ENCODE measurements at regions not wholly inside any gene's neighbourhood (a gene's known extent, or its start where the extent isn't known, plus 50 kb on each side); places are given as distances from the start of the nearest gene placed in this dataset.
"Not testable (repeated sequence)": the region's sequence is repeated elsewhere in the genome, so short reads cannot be mapped to it uniquely, and the experiment has no call there.

DNA sequence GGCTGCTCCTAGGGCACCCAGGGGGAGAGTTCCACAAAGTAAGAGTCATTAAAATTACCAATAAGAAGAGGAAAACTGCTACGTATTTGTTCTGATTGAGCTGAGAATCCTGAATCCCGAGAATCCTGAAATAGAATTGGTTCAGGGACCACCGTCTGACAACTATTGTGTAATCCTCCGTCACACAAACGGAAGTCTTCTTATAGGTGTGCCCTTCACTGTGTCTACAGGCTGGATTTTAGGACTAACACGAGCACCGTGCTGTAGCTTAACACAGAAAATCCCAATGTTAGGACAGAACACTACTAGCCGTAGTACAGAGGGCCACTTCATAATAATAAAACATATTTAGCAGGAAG is 50.6 kb upstream of the RNF182 start:
- no peak for DNase-seq
- peak overlapping the region; percentile 32 for H3K4me3 ChIP-seq
- peaks cover 4% of the 10 kb centered on the region; the same call in 1 of the 2 replicates for H3K9me3 ChIP-seq
- peaks cover 7% of the 10 kb centered on the region; the same call in 1 of the 2 replicates for H3K27me3 ChIP-seq
- no peaks in the 10 kb centered on the region for H3K36me3 ChIP-seq

DNA sequence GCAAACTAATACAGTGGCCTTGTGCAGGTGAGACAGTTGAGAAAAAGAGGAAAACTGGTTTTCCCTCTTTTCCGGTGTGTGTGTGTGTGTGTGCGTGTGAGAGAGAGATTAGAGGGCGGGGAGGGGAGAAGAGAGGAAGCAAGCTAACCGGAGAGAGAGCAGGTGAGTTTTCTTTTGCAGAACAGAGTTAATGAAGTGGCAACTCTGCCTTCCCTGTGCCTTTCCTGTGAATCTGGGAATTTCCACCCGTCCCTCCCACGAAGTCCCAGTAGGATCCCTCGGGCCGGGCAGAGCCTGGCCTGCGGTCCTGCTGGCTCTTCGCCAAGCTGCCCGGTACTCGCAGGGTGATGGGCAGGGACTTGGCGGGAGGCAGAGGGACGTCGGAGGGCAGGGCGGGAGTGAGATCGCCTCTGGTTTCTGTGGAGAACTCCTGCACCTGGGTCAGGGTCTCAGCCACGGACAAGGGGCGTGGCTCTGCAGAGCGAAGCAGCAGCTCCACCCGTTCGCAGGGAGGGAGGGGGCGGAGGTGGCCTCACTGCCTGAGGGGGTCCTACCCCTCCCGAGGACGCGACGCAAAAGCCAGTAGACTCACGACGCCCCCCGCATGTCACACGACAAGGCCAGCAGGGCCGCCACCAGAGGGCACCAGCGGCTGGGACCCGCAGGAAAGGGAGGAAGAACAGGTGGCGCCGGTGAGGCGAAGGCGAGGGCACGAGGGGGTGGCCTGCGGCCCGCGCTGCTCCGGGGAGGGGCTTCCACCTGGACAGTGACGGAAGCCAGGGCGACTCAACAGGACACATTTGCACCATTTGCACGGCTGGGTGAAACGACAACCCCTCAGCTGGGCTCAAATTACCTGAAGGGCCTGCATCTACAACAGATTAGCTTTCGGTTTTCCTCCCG is 51.2 kb upstream of the RNF182 start:
- Histone ChIP-seq H3K36me3 (no peaks in the 10 kb centered on the region), H3K27me3 (peaks cover 7% of the 10 kb centered on the region; the same call in 1 of the 2 replicates), H3K9me3 (peaks cover 4% of the 10 kb centered on the region; the same call in 1 of the 2 replicates), H3K4me3 (peak overlapping the region; percentile 32)
- peak; percentile 68 for DNase-seq

DNA sequence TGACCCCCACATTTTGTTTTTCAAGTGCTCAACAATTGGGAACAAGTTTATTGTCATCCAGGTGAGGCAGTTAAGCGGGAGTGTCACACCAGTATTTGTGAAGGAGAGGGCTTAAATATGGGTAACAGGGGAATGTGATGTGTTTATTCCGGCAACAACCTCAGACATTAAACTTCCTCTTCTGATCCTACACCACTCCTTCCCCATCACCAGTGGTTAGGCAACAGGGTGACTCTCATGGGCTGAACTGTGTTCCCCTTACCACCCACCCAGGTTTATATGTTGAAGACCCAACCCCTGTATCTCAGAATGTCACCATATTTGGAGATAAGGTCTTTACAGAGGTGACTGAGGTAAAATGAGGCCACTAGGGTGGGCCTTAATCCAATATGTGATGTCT is 52.1 kb upstream of the RNF182 start:
- Histone ChIP-seq H3K36me3 (no peaks in the 10 kb centered on the region), H3K9me3 (peaks cover 1% of the 10 kb centered on the region; the same call in 1 of the 2 replicates), H3K4me3 (no peak overlapping the region), H3K27me3 (peaks cover 7% of the 10 kb centered on the region; the same call in 1 of the 2 replicates)
- no peak for DNase-seq

DNA sequence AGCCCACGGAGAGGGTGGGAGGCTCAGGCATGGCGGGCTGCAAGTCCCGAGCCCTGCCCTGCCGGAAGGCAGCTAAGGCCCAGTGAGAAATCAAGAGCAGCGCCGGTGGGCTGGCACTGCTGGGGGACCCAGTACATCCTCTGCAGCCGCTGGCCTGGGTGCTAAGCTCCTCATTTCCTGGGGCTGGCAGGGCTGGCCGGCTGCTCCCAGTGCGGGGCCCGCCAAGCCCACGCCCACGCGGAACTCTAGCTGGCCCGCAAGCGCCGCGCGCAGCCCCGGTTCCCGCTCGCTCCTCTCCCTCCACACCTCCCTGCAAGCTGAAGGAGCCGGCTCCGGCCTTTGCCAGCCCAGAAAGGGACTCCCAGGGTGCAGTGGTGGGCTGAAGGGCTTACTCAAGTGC is 52.7 kb upstream of the RNF182 start:
- not testable (repeated sequence) for H3K4me3 ChIP-seq, DNase-seq, H3K9me3 ChIP-seq, H3K27me3 ChIP-seq, H3K36me3 ChIP-seq

DNA sequence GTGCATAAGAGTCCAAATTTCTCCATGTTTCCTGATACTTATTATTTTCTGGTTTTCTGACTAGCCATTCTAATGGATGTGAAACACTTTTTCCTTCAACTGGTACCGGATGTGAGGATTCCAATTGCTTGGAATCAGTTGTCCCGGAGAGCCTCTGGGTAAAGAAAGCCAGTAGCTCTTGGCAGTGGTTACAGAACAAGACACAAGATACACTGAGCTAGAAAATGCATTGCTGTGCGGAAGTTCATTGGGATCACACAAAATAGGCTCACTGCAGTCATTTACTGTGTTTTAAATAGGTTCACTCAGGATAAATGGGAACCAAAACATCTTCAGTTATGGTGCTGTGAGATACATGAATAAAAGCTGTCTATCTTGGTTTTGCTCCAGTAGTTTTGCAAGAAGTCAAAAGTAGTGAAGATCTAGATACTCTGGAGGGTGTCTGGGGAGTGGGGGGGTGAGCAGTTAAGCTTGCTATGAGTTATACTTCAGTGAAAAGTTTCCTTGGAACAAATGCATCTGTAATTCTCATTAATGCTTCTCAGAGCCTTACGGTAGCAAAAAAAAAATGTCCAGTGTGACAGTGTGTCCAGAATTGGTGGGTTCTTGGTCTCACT is 54.4 kb upstream of the RNF182 start:
- H3K9me3 ChIP-seq, result no peaks in the 10 kb centered on the region
- H3K27me3 ChIP-seq, result peaks cover 11% of the 10 kb centered on the region; the same call in 1 of the 2 replicates
- DNase-seq, result no peak
- H3K4me3 ChIP-seq, result no peak overlapping the region
- no peaks in the 10 kb centered on the region for H3K36me3 ChIP-seq

DNA sequence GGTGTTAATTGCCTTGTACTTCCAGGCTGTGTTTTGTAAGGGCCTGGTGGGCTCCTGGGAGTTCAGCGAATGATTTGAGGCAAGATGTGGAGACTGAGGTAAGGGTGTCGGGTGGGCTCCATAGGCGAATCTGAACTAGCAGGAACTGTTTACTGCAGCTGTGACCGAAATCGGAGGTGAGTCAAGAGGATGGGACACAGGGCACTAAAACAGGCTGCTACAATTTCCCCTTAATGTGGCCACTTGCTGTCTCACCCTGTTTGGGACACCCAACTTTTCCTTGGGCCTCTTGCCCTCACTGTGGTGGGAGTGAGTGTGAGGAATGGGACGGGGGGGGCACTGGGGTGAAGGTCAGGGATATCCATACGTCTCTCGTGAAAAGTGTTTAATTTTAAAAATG is 53.9 kb upstream of the MCUR1 start:
- Histone ChIP-seq H3K9me3 (no peaks in the 10 kb centered on the region), H3K27me3 (peaks cover 11% of the 10 kb centered on the region; the same call in 1 of the 2 replicates), H3K36me3 (no peaks in the 10 kb centered on the region), H3K4me3 (no peak overlapping the region)
- no peak for DNase-seq

DNA sequence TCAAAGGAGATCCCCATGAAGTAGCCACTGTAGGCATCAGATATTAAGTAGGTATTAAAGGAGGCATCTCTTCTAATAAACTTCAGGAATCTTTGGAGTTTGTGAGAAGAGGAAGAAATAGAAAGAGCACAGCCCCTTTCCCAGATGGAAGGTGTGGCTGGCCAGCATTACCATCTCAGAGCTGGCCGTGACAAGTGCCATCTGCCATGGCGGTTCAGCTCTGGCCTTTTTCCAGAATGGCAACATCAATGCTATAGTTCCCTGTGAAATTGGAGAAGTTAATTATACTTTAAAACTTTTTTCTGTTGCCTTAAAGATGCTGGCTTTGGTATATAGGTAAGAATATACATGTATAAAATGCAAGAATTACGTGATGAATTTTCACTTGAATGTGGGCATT is 51.9 kb upstream of the MCUR1 start:
- no peak for DNase-seq

DNA sequence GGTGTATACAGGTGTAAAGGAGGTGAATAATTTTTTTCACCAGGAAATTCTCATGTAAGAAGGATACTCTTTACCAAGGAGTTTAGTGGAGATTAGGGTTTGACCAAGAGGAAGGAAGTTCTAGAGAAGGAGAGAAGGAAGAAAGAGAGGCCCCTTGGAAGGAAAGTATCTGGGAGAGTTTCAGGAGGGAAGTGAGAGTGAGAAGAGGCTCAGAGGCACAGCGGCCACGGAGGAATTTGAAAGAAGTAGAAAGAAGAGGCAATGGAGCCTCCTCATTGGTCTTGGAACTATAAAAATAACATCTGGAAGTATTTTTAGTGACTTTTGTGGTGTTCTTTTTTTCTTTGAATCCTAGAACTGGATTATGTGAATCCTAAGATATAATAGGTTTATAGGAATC is 50.8 kb upstream of the MCUR1 start:
- Histone ChIP-seq H3K9me3 (peaks cover 4% of the 10 kb centered on the region), H3K4me3 (no peak overlapping the region), H3K36me3 (no peaks in the 10 kb centered on the region), H3K27me3 (peaks cover 8% of the 10 kb centered on the region; the same call in 1 of the 2 replicates)
- no peak for DNase-seq

More for the DNA sequence above, 51.9 kb upstream of the MCUR1 start:
- no peak overlapping the region for H3K4me3 ChIP-seq
- no peaks in the 10 kb centered on the region; the same call in 1 of the 2 replicates for H3K9me3 ChIP-seq
- H3K36me3 ChIP-seq, result no peaks in the 10 kb centered on the region
- peaks cover 11% of the 10 kb centered on the region; the same call in 1 of the 2 replicates for H3K27me3 ChIP-seq

DNA sequence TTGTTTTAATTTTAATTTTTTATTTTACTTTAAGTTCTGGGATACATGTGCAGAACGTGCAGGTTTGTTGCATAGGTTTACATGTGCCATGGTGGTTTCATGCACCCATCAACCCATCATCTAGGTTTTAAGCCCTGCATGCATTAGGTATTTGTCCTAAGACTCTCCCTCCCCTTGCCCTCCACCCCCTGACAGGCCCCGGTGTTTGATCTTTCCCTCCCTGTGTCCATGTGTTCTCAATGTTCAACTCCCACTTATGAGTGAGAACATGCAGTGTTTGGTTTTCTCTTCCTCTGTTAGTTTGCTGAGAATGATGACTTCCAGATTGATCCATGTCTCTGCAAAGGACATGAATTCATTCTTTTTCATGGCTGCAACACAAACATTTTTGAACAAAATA is 50.3 kb upstream of the MCUR1 start:
- not testable (repeated sequence) for DNase-seq, H3K36me3 ChIP-seq, H3K9me3 ChIP-seq, H3K27me3 ChIP-seq, H3K4me3 ChIP-seq
